ENCODE measurements at regions not wholly inside any gene's neighbourhood (a gene's known extent, or its start where the extent isn't known, plus 50 kb on each side); places are given as distances from the start of the nearest gene placed in this dataset.
"Not testable (repeated sequence)": the region's sequence is repeated elsewhere in the genome, so short reads cannot be mapped to it uniquely, and the experiment has no call there.

- DNase-seq, result no peak
Measured at GRCh38 chr18:78430131-78430758, 549.4 kb upstream of the SALL3 start.

- no peak for DNase-seq
Measured at GRCh38 chr18:78431606-78432005, 548.0 kb upstream of the SALL3 start.

- DNase-seq, result no peak
Measured at GRCh38 chr18:78433562-78433961, 546.1 kb upstream of the SALL3 start.

DNA sequence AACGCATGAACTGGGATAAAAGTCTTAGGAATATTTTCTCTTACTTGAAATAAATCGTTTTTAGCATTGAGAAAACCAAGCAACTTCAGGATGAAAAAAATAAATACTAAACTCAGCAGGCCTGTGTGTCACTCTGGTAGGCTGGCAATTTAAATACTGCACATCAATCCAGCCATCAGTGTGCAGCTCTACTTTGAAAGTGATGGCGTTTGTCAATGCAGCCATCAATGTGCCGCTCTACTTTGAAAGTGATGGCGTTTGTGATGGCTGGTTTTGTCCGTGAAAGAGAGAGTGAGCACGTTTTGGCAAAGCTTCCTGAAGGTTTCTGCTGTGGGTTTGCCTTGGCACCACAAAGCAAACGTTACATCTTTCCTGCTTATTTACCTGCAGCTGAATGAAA lies 543.5 kb upstream of the SALL3 start:
- no peak for DNase-seq

DNA sequence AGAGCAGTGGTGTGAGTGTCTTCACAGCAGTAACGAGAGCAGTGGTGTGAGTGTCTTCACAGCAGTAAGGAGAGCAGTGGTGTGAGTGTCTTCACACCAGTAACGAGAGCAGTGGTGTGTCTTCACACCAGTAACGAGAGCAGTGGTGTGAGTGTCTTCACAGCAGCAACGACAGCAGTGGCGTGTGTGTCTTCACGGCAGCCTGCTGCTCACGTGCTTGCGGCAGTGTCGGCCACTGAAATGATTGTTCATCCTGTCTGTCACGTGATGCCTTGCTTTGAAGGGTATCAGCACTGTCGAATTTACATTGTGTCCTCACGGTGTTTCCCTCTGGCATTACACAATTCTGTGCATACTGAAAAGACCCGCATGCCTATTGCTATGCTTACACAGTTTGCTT lies 541.4 kb upstream of the SALL3 start:
- DNase-seq, result not testable (repeated sequence)

DNA sequence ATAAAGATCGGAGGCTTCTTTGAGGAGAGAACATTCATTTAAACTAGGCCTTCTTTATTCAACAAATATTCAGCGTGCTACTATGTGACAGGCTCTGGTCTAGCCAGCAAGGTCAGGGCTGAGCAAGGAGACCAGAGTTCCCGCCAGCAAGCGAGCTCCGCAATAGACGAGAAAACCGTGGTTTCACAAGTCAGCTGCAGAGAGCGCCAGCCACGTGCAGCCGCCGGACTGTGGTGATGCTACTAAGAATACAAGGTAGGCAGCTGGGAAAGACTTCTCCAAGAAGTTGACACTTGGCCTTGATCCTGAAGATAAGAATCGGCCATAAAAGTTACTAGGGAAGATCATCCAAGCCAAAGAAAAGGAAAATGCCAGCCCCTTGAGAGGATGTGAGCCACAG lies 533.7 kb upstream of the SALL3 start:
- DNase-seq, result no peak

GRCh38 chr18:78447211-78447610 lies 532.4 kb upstream of the SALL3 start:
- DNase-seq, result no peak

- DNase-seq, result no peak
Measured at GRCh38 chr18:78448106-78448505, 531.5 kb upstream of the SALL3 start.

- DNase-seq, result no peak
Measured at GRCh38 chr18:78448591-78448990, 531.0 kb upstream of the SALL3 start.

- no peak for DNase-seq
Measured at GRCh38 chr18:78454221-78454620, 525.4 kb upstream of the SALL3 start.

DNA sequence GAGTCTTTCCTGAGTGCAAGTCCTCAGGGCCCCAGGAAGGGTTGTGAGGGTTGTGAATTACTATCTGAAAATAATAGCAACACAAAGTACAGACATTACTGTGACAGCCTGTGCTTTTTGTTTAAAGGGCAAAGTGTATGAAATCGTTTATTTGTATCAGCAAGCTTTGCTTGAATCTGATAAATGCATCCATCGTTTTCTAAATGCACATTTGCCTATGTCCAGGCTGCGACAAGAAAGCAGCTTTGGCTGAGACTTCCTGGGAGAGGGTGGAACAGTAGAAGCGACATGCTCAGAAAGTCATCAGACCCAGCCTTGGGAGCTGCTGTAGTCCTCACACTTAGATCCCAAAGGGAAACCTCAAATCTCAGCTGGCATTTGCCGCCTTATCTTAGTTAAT lies 524.2 kb upstream of the SALL3 start:
- DNase-seq, result no peak

GRCh38 chr18:78457011-78457410 lies 522.6 kb upstream of the SALL3 start:
- DNase-seq, result no peak

GRCh38 chr18:78457731-78458130 lies 521.9 kb upstream of the SALL3 start:
- DNase-seq, result no peak

DNA sequence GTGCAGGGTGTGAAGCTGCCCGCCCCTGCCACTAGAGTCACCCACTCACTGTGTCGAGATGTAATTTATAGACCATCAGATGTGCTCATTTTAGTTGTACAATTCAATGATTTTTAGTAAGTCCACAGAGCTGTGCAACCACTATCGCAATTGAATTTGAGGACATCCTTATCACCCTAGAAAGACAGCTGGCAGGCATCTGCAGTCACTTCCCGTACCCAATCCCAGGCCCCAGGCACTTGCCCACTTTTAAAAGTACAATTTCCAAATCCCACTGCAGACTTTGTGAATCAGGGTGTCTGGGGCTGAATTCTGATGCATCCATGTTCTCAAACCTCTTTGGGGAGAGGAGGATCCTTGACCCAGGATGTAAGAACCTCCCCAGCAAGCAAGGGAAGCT lies 521.3 kb upstream of the SALL3 start:
- DNase-seq, result no peak

- no peak for DNase-seq
Measured at GRCh38 chr18:78459668-78460067, 520.0 kb upstream of the SALL3 start.

DNA sequence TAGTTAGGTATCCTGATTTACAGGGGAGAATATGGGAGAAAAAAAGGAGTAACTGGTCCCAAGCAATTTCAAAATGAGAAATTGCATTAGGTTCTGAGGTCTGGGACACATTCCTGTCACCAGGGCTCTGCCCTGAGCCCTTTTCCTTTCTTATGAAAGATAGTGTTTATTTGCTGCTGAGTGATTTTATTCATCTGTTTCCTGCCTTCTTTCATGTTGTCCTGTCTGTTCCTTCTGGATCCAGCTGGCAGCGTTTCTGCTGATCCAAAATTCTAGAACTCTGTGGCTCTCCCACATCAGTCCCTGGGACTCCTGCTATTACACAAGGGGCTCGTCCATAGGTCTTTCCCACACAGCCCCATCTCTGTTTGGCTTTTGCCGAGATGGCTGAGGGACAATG lies 519.1 kb upstream of the SALL3 start:
- no peak for DNase-seq

DNA sequence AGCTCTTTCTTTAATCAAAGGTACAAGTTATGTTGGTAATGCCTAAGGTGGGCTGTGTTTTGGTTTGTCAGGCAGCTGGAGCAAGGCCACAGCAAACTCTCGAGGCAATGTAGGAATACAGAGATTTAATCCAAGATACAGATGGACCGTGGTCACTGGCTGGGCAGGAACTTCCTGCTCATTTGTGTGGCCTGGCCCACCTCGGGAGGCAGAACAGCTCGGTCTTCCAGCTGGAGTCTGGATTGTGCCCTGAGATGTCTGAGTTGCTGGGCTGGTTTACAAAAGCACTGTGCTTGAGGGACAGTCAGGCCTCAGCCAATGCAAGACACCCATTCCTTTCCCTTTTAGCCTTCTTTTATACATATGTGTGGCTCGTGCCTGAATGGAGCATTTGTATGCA lies 506.1 kb upstream of the SALL3 start:
- no peak for DNase-seq

- DNase-seq, result no peak
Measured at GRCh38 chr18:78477840-78478239, 501.8 kb upstream of the SALL3 start.

GRCh38 chr18:78479443-78479842 lies 500.2 kb upstream of the SALL3 start:
- DNase-seq, result no peak

- DNase-seq, result no peak
Measured at GRCh38 chr18:78480262-78481054, 499.2 kb upstream of the SALL3 start.

DNA sequence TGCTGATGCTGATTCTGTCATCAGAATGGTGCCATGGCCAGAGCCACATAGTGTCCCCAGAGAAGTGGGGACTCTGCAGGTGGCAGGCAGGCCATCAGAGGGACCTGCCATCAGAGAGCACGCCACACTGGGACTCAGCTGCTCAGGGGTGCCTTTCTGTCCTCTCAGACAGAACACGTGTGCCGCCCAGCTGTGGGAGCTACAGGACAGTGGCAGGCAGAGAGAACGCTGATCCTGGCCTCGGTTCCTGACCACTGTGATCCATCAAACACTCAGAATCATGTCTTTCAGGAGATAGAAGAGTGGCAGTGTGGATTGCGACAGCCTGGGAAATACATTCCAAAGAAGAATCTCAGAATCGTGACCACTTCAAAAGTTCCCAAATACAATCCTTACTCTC lies 497.2 kb upstream of the SALL3 start:
- DNase-seq, result no peak

DNA sequence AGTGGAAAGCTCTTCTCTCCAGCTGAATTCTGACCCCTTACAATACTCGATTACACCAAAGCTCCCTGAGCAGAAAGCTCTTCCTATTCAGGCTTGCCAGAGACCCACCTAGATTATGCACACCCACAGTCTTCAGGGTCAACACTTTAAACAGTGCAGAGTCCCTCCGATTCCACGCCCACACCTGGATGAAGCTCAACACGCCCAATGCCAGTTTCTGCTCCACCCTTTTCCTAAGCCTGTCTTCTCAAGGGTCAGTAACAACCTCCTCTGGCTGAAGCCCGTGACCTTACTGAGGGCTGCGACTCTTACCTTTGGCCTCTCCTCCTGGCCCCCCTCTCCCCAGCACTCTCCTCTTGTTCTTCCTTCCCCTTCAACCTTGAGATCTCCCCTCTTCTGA lies 492.0 kb upstream of the SALL3 start:
- no peak for DNase-seq

DNA sequence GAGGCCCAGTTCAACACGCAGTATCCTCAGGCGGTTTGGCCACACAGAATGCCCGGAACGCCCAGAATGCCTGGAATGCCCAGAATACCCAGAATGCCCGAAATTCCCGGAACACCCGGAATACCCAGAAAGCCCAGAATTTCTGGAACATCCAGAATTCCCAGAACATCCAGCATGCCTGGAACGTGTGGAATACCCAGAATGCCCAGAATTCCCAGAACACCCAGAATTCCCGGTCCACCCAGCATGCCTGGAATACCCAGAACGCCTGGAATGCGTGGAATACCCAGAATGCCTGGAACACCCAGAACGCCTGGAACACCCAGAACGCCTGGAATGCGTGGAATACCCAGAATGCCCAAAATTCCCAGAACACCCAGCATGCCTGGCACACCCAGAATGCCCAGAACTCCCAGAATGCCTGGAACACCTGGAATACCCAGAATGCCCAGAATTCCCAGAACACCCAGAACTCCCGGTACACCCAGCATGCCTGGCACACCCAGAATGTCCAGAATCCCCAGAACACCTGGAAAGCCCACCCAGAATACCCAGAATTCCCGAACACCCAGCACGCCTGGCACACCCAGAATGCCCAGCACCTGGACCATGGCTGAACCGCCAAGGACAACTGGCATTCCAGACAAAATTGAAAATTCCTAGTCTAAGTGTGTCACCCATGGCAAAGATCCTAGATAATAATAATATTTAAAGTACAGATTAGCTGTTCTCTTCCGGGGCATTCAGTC lies 487.4 kb upstream of the SALL3 start:
- DNase-seq, result no peak

GRCh38 chr18:78492813-78493371 lies 486.7 kb upstream of the SALL3 start:
- DNase-seq, result no peak

Measured in activated CD8-positive, alpha-beta memory T cell treated with anti-CD3 and anti-CD28 coated beads for 24 hours (primary cell).